HFF-Myc (cell line): ENCODE measurements at regions not wholly inside any gene's neighbourhood (a gene's known extent, or its start where the extent isn't known, plus 50 kb on each side); places are given as distances from the start of the nearest gene placed in this dataset.

Experiments
- DNase-seq: peaks from one replicate; pipeline ENCODE4 v3.0.0-alpha.2; 2011; ENCODE audit warnings: low read depth; ENCODE audit errors: extremely low read depth
- H3K4me3 ChIP-seq: replicated peaks from 2 replicates; pipeline ENCODE4 v1.5.1; 2011; ENCODE audit warnings: low read depth, mild to moderate bottlenecking, control low read depth, low read length
- CTCF ChIP-seq: IDR thresholded peaks from 2 replicates; pipeline ENCODE4 v1.5.1; 2012; ENCODE audit warnings: mild to moderate bottlenecking, low read depth, low read length, control low read depth; ENCODE audit errors: missing control alignments

- TF ChIP-seq CTCF = no peak
- DNase-seq = no peak
- no peak overlapping the region for H3K4me3 ChIP-seq
These were observed 168.4 kb downstream of the VEGFA start for GRCh38 chr6:43938178-43939105.

- H3K4me3 ChIP-seq = no peak overlapping the region
- no peak for TF ChIP-seq CTCF
- DNase-seq = no peak
These were observed 167.5 kb downstream of the VEGFA start for GRCh38 chr6:43937236-43938177.

GRCh38 chr6:43936476-43936875, 166.5 kb downstream of the VEGFA start:
- no peak overlapping the region for H3K4me3 ChIP-seq
- no peak for DNase-seq
- TF ChIP-seq CTCF = no peak

- no peak overlapping the region for H3K4me3 ChIP-seq
- DNase-seq = no peak
- no peak for TF ChIP-seq CTCF
These were observed 166.0 kb downstream of the VEGFA start for GRCh38 chr6:43935921-43936439.

- H3K4me3 ChIP-seq = no peak overlapping the region
- TF ChIP-seq CTCF = no peak
- DNase-seq = no peak
These were observed 165.0 kb downstream of the VEGFA start for GRCh38 chr6:43934803-43935602.

GRCh38 chr6:43934183-43934802, 164.3 kb downstream of the VEGFA start:
- no peak for DNase-seq
- TF ChIP-seq CTCF = no peak
- no peak overlapping the region for H3K4me3 ChIP-seq
